ENCODE measurements at regions not wholly inside any gene's neighbourhood (a gene's known extent, or its start where the extent isn't known, plus 50 kb on each side); places are given as distances from the start of the nearest gene placed in this dataset.

- TF ChIP-seq POLR2A (IDR thresholded peaks at IDR 0.05): no peak
- TF ChIP-seq, protein P1, sequence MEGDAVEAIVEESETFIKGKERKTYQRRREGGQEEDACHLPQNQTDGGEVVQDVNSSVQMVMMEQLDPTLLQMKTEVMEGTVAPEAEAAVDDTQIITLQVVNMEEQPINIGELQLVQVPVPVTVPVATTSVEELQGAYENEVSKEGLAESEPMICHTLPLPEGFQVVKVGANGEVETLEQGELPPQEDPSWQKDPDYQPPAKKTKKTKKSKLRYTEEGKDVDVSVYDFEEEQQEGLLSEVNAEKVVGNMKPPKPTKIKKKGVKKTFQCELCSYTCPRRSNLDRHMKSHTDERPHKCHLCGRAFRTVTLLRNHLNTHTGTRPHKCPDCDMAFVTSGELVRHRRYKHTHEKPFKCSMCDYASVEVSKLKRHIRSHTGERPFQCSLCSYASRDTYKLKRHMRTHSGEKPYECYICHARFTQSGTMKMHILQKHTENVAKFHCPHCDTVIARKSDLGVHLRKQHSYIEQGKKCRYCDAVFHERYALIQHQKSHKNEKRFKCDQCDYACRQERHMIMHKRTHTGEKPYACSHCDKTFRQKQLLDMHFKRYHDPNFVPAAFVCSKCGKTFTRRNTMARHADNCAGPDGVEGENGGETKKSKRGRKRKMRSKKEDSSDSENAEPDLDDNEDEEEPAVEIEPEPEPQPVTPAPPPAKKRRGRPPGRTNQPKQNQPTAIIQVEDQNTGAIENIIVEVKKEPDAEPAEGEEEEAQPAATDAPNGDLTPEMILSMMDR (IDR thresholded peaks at IDR 0.05): no peak
- Histone ChIP-seq H3K27me3 (peaks cover 5% of the 10 kb centered on the region), H3K36me3 (replicated peaks in 1 of 2) (no peaks in the 10 kb centered on the region), H3K9me3 (replicated peaks in 1 of 3) (no peaks in the 10 kb centered on the region), H3K27ac (no peak overlapping the region), H3K4me1 (replicated peaks in 1 of 2) (no peaks in the 10 kb centered on the region), H3K4me3 (no peak overlapping the region)
- intact Hi-C loops (cut with DNase I): no loop called here
- WGBS, 4 donors: 54 to 91% (median 72%) methylated on average over 1 of the region's 1 CpG
- DNase-seq: no peak
Measured at GRCh38 chr6:27767851-27768250, 144.3 kb downstream of the OR2B2 start.

- no peak for TF ChIP-seq POLR2A (IDR thresholded peaks at IDR 0.05)
- TF ChIP-seq, protein P1 (IDR thresholded peaks at IDR 0.05): no peak
- no peak overlapping the region for H3K27ac ChIP-seq
- H3K9me3 ChIP-seq (replicated peaks in 1 of 3): no peaks in the 10 kb centered on the region
- H3K27me3 ChIP-seq: peaks cover 16% of the 10 kb centered on the region
- no peaks in the 10 kb centered on the region for H3K4me1 ChIP-seq (replicated peaks in 1 of 2)
- H3K36me3 ChIP-seq (replicated peaks in 1 of 2): no peaks in the 10 kb centered on the region
- H3K4me3 ChIP-seq: no peak overlapping the region
- no peak for DNase-seq
- intact Hi-C loops (cut with DNase I): no loop called here
- 78 to 100% (median 91%) methylated on average over 1 of the region's 1 CpG for WGBS, 4 donors
Measured at GRCh38 chr6:27766405-27766804, 145.8 kb downstream of the OR2B2 start.

- no peak overlapping the region for H3K4me3 ChIP-seq
- peaks cover 20% of the 10 kb centered on the region for H3K27me3 ChIP-seq
- no peaks in the 10 kb centered on the region for H3K4me1 ChIP-seq (replicated peaks in 1 of 2)
- intact Hi-C loops (cut with DNase I): no loop called here
- no peak for TF ChIP-seq POLR2A (IDR thresholded peaks at IDR 0.05)
- TF ChIP-seq, protein P1 (IDR thresholded peaks at IDR 0.05): no peak
- no peaks in the 10 kb centered on the region for H3K36me3 ChIP-seq (replicated peaks in 1 of 2)
- no peak for DNase-seq
- H3K27ac ChIP-seq: no peak overlapping the region
- H3K9me3 ChIP-seq (replicated peaks in 1 of 3): no peaks in the 10 kb centered on the region
Measured at GRCh38 chr6:27765028-27765590, 147.1 kb downstream of the OR2B2 start.

- H3K9me3 ChIP-seq (replicated peaks in 1 of 3): no peaks in the 10 kb centered on the region
- 40 to 54% (median 47%) methylated on average over 7 of the region's 7 CpGs for WGBS, 4 donors
- H3K36me3 ChIP-seq (replicated peaks in 1 of 2): no peaks in the 10 kb centered on the region
- H3K4me1 ChIP-seq (replicated peaks in 1 of 2): no peaks in the 10 kb centered on the region
- TF ChIP-seq POLR2A (IDR thresholded peaks at IDR 0.05): no peak
- TF ChIP-seq, protein P1 (IDR thresholded peaks at IDR 0.05): no peak
- H3K27ac ChIP-seq: no peak overlapping the region
- peaks cover 28% of the 10 kb centered on the region for H3K27me3 ChIP-seq
- H3K4me3 ChIP-seq: no peak overlapping the region
- no peak for DNase-seq
- intact Hi-C loops (cut with DNase I): no loop called here
Measured at GRCh38 chr6:27761391-27761790, 150.8 kb downstream of the OR2B2 start.

Measured in adrenal gland (tissue), 9 donors.